ENCODE measurements at regions not wholly inside any gene's neighbourhood (a gene's known extent, or its start where the extent isn't known, plus 50 kb on each side); places are given as distances from the start of the nearest gene placed in this dataset.

DNA sequence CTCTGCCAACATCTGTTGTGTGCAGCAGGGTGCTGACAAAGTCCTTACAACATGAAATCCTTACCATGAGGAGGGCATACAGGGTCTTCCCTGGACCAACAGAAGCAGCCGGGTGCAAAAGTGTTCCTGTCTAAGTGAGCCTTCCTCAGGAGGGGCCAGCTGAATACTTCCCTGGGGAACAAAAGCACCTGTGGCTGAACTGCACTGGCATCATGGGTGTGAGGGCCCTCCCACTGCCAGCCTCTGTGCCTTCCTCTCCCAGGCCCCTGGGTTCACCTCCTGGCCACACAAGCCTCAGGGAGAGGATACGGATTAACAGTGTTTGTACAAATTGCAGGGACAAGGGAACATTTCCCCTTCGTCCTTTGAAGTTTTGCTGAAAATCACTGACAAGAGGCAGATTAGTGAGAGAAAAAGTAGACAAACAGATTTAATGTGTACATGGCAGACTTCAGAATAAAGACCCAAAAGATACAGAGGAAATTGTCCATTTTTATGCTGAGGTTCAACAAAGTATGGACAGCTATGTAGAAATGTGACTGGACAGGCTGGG is 91.0 kb upstream of the PPM1J start:
- Mint-ChIP-seq H3K4me3 (no peak overlapping the region), H3K27ac (no peak overlapping the region), H3K9me3 (no peaks in the 10 kb centered on the region), H3K4me1 (ENCODE audit: low read depth) (no peaks in the 10 kb centered on the region), H3K27me3 (peaks cover 7% of the 10 kb centered on the region), H3K36me3 (ENCODE audit: low read depth) (no peaks in the 10 kb centered on the region)
- no peak for DNase-seq
- CTCF ChIA-PET: no interaction called here
- intact Hi-C loops (cut with DNase I, micrococcal nuclease): loop anchor here (5.0 to 10.0 kb wide), 2 partner anchors 411 to 1476 kb away; partner anchors contain the start of gene CTTNBP2NL (in 1 of the 2)
- ATAC-seq (ENCODE audit: poor library complexity): no peak
- Histone ChIP-seq H3K36me3 (ENCODE audit: insufficient read depth, low read length) (no peaks in the 10 kb centered on the region), H3K4me1 (ENCODE audit: insufficient read depth, low read length) (no peaks in the 10 kb centered on the region), H3K9me3 (ENCODE audit: control insufficient read depth in 1 of 2, insufficient read depth in 1 of 2, low read length in 2 of 2) (no peaks in the 10 kb centered on the region), H3K27me3 (ENCODE audit: control insufficient read depth in 1 of 2, insufficient read depth in 2 of 2, low read length in 2 of 2) (no peaks in the 10 kb centered on the region), H3K27ac (ENCODE audit: low read depth in 1 of 2, low read length in 2 of 2) (no peak overlapping the region), H3K4me3 (ENCODE audit: low read length) (no peak overlapping the region)
- POLR2A ChIA-PET: no interaction called here
- TF ChIP-seq, protein P1, sequence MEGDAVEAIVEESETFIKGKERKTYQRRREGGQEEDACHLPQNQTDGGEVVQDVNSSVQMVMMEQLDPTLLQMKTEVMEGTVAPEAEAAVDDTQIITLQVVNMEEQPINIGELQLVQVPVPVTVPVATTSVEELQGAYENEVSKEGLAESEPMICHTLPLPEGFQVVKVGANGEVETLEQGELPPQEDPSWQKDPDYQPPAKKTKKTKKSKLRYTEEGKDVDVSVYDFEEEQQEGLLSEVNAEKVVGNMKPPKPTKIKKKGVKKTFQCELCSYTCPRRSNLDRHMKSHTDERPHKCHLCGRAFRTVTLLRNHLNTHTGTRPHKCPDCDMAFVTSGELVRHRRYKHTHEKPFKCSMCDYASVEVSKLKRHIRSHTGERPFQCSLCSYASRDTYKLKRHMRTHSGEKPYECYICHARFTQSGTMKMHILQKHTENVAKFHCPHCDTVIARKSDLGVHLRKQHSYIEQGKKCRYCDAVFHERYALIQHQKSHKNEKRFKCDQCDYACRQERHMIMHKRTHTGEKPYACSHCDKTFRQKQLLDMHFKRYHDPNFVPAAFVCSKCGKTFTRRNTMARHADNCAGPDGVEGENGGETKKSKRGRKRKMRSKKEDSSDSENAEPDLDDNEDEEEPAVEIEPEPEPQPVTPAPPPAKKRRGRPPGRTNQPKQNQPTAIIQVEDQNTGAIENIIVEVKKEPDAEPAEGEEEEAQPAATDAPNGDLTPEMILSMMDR (IDR thresholded peaks at IDR 0.05): no peak

DNA sequence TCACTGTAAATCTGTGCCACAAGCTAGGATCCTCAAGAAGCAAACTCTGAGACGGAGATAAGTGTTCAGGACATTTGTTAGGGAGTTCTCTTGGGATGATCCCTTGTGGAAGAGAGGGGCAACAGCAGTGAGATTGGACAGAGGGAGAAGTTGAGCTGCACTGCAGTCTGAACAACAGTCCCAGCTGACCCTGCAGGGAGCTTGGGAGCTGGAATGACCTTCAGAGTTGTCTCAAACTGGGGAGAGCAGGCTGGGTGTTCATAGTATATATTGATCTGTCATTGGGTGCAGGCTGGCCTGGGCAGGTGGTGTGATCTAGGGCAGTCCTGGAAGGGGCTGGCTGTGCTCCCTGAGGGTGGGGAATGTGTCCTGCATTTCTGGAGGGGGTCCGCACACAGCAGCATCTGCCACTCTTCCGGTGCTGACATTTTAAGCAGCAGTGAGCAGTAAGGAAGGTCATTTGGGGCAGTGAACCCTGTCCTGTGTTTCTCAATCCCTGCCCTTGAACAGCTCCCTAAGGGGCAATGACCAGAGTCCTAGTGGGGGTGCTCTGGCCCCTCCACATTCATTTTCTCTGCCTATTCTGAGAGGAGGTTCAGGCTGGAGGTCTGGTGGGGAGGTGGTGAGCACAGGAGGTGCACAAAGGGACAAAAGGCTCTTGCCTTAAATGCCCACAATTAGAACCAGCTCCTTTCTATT is 90.2 kb upstream of the PPM1J start:
- Histone ChIP-seq H3K4me1 (ENCODE audit: insufficient read depth, low read length) (no peaks in the 10 kb centered on the region), H3K27me3 (ENCODE audit: control insufficient read depth in 1 of 2, insufficient read depth in 2 of 2, low read length in 2 of 2) (no peaks in the 10 kb centered on the region), H3K27ac (ENCODE audit: low read depth in 1 of 2, low read length in 2 of 2) (no peak overlapping the region), H3K4me3 (ENCODE audit: low read length) (no peak overlapping the region), H3K36me3 (ENCODE audit: insufficient read depth, low read length) (no peaks in the 10 kb centered on the region), H3K9me3 (ENCODE audit: control insufficient read depth in 1 of 2, insufficient read depth in 1 of 2, low read length in 2 of 2) (no peaks in the 10 kb centered on the region)
- Mint-ChIP-seq H3K27me3 (peaks cover 3% of the 10 kb centered on the region), H3K36me3 (ENCODE audit: low read depth) (no peaks in the 10 kb centered on the region), H3K4me1 (ENCODE audit: low read depth) (no peaks in the 10 kb centered on the region), H3K4me3 (no peak overlapping the region), H3K27ac (no peak overlapping the region), H3K9me3 (no peaks in the 10 kb centered on the region)
- intact Hi-C loops (cut with DNase I, micrococcal nuclease): loop anchor here (5.0 to 10.0 kb wide), 2 partner anchors 411 to 1477 kb away; partner anchors contain the start of gene CTTNBP2NL (in 1 of the 2)
- CTCF ChIA-PET: interaction anchor here (1.9 kb wide), 1 partner anchor 86 kb away, joined by 9 read pairs; a partner anchor contains a TSS
- DNase-seq (no peak), ATAC-seq (ENCODE audit: poor library complexity) (no peak)
- POLR2A ChIA-PET: no interaction called here
- TF ChIP-seq, protein P1 (IDR thresholded peaks at IDR 0.05): no peak

DNA sequence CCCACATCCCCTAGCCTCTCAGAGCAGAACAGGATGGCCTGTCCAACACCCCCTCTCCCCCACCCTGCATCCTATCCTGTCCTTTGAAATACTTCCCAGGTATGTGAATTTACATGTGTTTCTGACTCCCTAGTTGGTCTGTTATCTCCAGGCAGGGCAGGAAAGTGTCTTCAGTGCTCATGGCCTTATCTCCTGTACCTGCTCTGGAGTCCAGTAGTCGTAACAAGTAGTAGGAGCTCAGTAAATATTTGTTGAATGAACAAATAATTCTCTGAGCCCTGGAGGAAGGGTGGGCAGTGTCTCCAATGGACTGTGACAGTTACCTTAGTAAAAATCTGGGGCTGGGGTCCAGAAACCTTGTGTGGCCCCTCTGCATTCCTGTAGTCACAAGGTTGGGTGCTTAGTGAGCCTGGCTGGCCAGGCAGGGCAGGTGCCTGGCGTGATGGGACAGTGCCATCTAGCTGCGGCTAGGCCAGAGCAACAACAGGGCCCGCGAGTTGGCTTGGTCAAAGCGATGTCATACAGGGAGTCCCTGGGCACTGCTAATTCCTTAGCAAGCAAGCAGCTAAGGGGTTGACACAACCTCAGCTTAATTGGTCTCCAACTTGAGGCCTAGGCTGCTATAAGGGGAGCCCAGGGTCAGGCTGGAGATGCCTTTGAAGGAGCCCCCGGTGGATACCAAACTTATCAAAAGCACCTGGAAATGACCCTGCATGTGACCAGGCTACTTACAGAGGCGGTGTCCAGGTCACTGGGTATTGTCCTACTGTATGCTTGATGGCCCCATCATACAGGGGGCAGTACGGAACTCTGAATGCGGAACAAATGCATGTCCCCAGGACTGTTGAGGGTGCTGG is 89.0 kb upstream of the PPM1J start:
- Histone ChIP-seq H3K36me3 (ENCODE audit: insufficient read depth, low read length) (no peaks in the 10 kb centered on the region), H3K4me3 (ENCODE audit: low read length) (no peak overlapping the region), H3K27ac (ENCODE audit: low read depth in 1 of 2, low read length in 2 of 2) (no peak overlapping the region), H3K27me3 (ENCODE audit: control insufficient read depth in 1 of 2, insufficient read depth in 2 of 2, low read length in 2 of 2) (no peaks in the 10 kb centered on the region), H3K4me1 (ENCODE audit: insufficient read depth, low read length) (no peaks in the 10 kb centered on the region), H3K9me3 (ENCODE audit: control insufficient read depth in 1 of 2, insufficient read depth in 1 of 2, low read length in 2 of 2) (no peaks in the 10 kb centered on the region)
- TF ChIP-seq, protein P1 (IDR thresholded peaks at IDR 0.05): peak; percentile 15
- peaks cover 3% of the 10 kb centered on the region for H3K27me3 Mint-ChIP-seq
- CTCF ChIA-PET: interaction anchor here (0.6 to 1.9 kb wide), 4 partner anchors 85 to 413 kb away, joined by 3 to 9 read pairs (median 4); a partner anchor contains a TSS
- H3K4me3 Mint-ChIP-seq: no peak overlapping the region
- no peaks in the 10 kb centered on the region for H3K4me1 Mint-ChIP-seq (ENCODE audit: low read depth)
- H3K9me3 Mint-ChIP-seq: no peaks in the 10 kb centered on the region
- no peaks in the 10 kb centered on the region for H3K36me3 Mint-ChIP-seq (ENCODE audit: low read depth)
- POLR2A ChIA-PET: no interaction called here
- peak in 13 of 14 experiments; percentile 6 to 63 (median 22) for DNase-seq
- ATAC-seq (ENCODE audit: poor library complexity): peak; percentile 57
- intact Hi-C loops (cut with DNase I, micrococcal nuclease): loop anchor here (1.0 to 10.0 kb wide), 3 partner anchors 87 to 409 kb away; partner anchors contain the start of gene CTTNBP2NL (in 1 of the 2)
- no peak overlapping the region for H3K27ac Mint-ChIP-seq

Measured in CD4-positive, alpha-beta T cell (primary cell).